ENCODE measurements at regions not wholly inside any gene's neighbourhood (a gene's known extent, or its start where the extent isn't known, plus 50 kb on each side); places are given as distances from the start of the nearest gene placed in this dataset.

DNA sequence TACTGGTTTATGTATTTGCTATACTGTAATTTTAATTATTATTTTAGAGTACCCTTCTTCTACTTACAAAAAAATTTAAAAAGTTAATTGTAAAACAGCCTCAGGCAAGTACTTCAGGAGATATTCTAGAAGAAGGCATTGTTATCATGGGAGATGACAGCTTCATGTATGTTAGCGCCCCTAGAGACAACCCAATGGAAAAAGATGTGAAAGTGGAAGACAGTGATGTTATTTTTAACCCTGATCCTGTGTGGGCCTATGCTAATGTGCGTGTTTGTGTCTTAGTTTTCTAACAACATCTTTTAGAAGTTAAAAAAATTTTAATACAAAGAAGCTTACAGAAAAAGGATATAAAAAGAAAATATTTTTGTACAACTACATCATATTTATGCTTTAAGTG is 205.0 kb downstream of the FAM76B start:
- H4K8ac ChIP-seq (ENCODE audit: extremely low read depth, insufficient read depth, low read length) = no peak overlapping the region
- no peak overlapping the region for H2AK5ac ChIP-seq (ENCODE audit: low read depth, low read length)

More for the DNA sequence above, 205.0 kb downstream of the FAM76B start:
- Histone ChIP-seq H3K9ac (replicated peaks in 1 of 4; ENCODE audit: extremely low read depth in 1 of 4, low read depth in 3 of 4, low read length in 3 of 4) (no peak overlapping the region), H4K91ac (replicated peaks; ENCODE audit: insufficient read length, low read length) (no peak overlapping the region), H3K4me3 (ENCODE audit: extremely low read depth in 1 of 4, insufficient read depth in 2 of 4, low read depth in 3 of 4, low read length in 4 of 4) (no peak overlapping the region), H3K79me1 (ENCODE audit: low read depth, low read length) (no peaks in the 10 kb centered on the region), H2BK5ac (ENCODE audit: low read depth, low read length) (no peak overlapping the region), H3K36me3 (ENCODE audit: control insufficient read depth in 2 of 4, insufficient read depth in 4 of 4, low read length in 3 of 4) (no peaks in the 10 kb centered on the region), H3K4ac (replicated peaks; ENCODE audit: insufficient read length, low read depth, low read length) (no peak overlapping the region), H3K14ac (ENCODE audit: insufficient read length) (no peak overlapping the region), H3K4me1 (replicated peaks in 1 of 4; ENCODE audit: control insufficient read depth in 3 of 4, insufficient read depth in 4 of 4, low read length in 3 of 4) (no peaks in the 10 kb centered on the region), H2BK15ac (ENCODE audit: low read length) (no peak overlapping the region), H3K23ac (ENCODE audit: insufficient read length) (no peak overlapping the region), H2BK20ac (ENCODE audit: low read length) (no peak overlapping the region), H3K23me2 (ENCODE audit: low read depth, low read length) (no peaks in the 10 kb centered on the region), H3K27me3 (replicated peaks in 1 of 4; ENCODE audit: control insufficient read depth in 3 of 4, extremely low read depth in 1 of 4, insufficient read depth in 3 of 4, low read length in 3 of 4) (no peaks in the 10 kb centered on the region), H3K18ac (ENCODE audit: extremely low read depth, low read length) (no peak overlapping the region), H4K20me1 (replicated peaks in 1 of 2; ENCODE audit: control insufficient read depth in 1 of 2, insufficient read depth in 2 of 2, low read length in 2 of 2) (no peaks in the 10 kb centered on the region), H2AFZ (ENCODE audit: low read length) (no peak overlapping the region), H3K56ac (replicated peaks; ENCODE audit: insufficient read length, low read depth, low read length) (no peak overlapping the region), H2BK120ac (replicated peaks; ENCODE audit: low read depth, low read length) (no peak overlapping the region), H3K9me3 (ENCODE audit: insufficient read depth in 2 of 2, low read depth in 1 of 2, low read length in 1 of 2) (no peaks in the 10 kb centered on the region), H2BK12ac (ENCODE audit: low read depth, low read length) (no peak overlapping the region), H4K5ac (ENCODE audit: insufficient read length, low read depth, low read length) (no peak overlapping the region), H3K27ac (ENCODE audit: low read depth, low read length) (no peak overlapping the region), H3K79me2 (ENCODE audit: control insufficient read depth in 1 of 2, insufficient read depth in 2 of 2, low read length in 2 of 2) (no peaks in the 10 kb centered on the region), H3K4me2 (ENCODE audit: insufficient read depth in 1 of 2, low read depth in 2 of 2, low read length in 2 of 2) (no peak overlapping the region)
- ChIA-PET POLR2A (ENCODE audit: partially characterized antibody) (no interaction called here), CTCF (ENCODE audit: partially characterized antibody) (interaction anchor here (1.2 to 1.3 kb wide), 2 partner anchors 11 to 433 kb away, joined by 3 to 4 read pairs; no protein-coding TSS in a partner anchor)
- TF ChIP-seq RAD21 (IDR thresholded peaks at IDR 0.05 in 1 of 2, conservative IDR thresholded peaks at IDR 0.05 in 1 of 2; ENCODE audit: low read depth in 2 of 2, low read length in 2 of 2) (peak in 1 of 2 experiments; percentile 17; a peak in 1 of 4 replicates), BACH1 (IDR thresholded peaks at IDR 0.05; ENCODE audit: low read length) (no peak)
- FAIRE-seq (no peak), DNase-seq (ENCODE audit: low read depth in 1 of 2, low spot score in 2 of 2) (no peak)
- WGBS, 2 experiments (ENCODE audit: extremely low coverage in 1 of 2, insufficient coverage in 1 of 2, insufficient read length in 1 of 2, insufficient replicate concordance in 2 of 2, low coverage in 1 of 2, low lambda C conversion rate in 2 of 2, missing lambda C conversion rate in 1 of 2) = 89% methylated on average over 2 of the region's 2 CpGs; no CpG with 5 or more reads in 1 of the 2 experiments
